A673 (cell line): ENCODE measurements at regions not wholly inside any gene's neighbourhood (a gene's known extent, or its start where the extent isn't known, plus 50 kb on each side); places are given as distances from the start of the nearest gene placed in this dataset.

Source experiments
- BruUV-seq: library from RNA; stranded (reverse); fragments of 400-500 nt; replicated peaks from 2 replicates; lab custom pipeline; 2021; lab: Mats Ljungman, UMichigan
- CTCF ChIA-PET: fragments of 300-600 bp; sonication (Branson Sonifier 250); formaldehyde crosslinking; loops from one replicate; lab custom pipeline; 2022; ENCODE audit warnings: antibody characterized with exemption; lab: Charles Lee
- POLR2A ChIA-PET: fragments of 300-600 bp; sonication (Branson Sonifier 250); formaldehyde crosslinking; loops from one replicate; lab custom pipeline; 2022; ENCODE audit warnings: antibody characterized with exemption; ENCODE audit not compliant: low non-redundant PET; lab: Charles Lee
- DNase-seq: peaks from one replicate; pipeline ENCODE4 v3.0.0-alpha.2; 2015; ENCODE audit warnings: low spot score
- H3K27ac ChIP-seq: fragments of 200-600 bp; sonication (generic); 2 replicates; pipeline ENCODE4 v1.5.1; 2016; ENCODE audit warnings: mixed run types, low read depth, mild to moderate bottlenecking, mixed read lengths, antibody characterized with exemption, low read length; ENCODE audit not compliant: poor library complexity, severe bottlenecking
- H3K27me3 ChIP-seq: fragments of 200-600 bp; sonication (generic); replicated peaks from 2 replicates; pipeline ENCODE4 v1.6.1; 2017; ENCODE audit warnings: mixed run types, low read depth, mild to moderate bottlenecking, mixed read lengths, antibody characterized with exemption, low read length; ENCODE audit not compliant: insufficient read depth, poor library complexity
- H3K36me3 ChIP-seq: fragments of 200-600 bp; sonication (generic); 2 replicates; pipeline ENCODE4 v1.6.1; 2016; ENCODE audit warnings: mixed run types, mild to moderate bottlenecking, mixed read lengths, antibody characterized with exemption, low read length; ENCODE audit not compliant: insufficient read depth, poor library complexity, severe bottlenecking
- H3K4me1 ChIP-seq: fragments of 200-600 bp; sonication (generic); 2 replicates; pipeline ENCODE4 v1.6.1; 2017; ENCODE audit warnings: mixed run types, mild to moderate bottlenecking, mixed read lengths, antibody characterized with exemption, low read length; ENCODE audit not compliant: insufficient read depth, poor library complexity, severe bottlenecking
- H3K4me3 ChIP-seq: fragments of 200-600 bp; sonication (generic); 2 replicates; pipeline ENCODE4 v1.5.1; 2016; ENCODE audit warnings: low read depth, mixed run types, mild to moderate bottlenecking, mixed read lengths, low read length; ENCODE audit not compliant: poor library complexity, severe bottlenecking
- H3K9me3 ChIP-seq: fragments of 200-600 bp; sonication (generic); 2 replicates; pipeline ENCODE4 v1.6.1; 2016; ENCODE audit warnings: mixed run types, low read depth, mild to moderate bottlenecking, mixed read lengths, antibody characterized with exemption, low read length; ENCODE audit not compliant: poor library complexity, severe bottlenecking
- CTCF ChIP-seq: fragments of 300-800, 200-600 bp; sonication (generic); conservative IDR thresholded peaks from 2 replicates; pipeline ENCODE4 v1.5.1; 2017; ENCODE audit warnings: low read depth, mild to moderate bottlenecking, antibody characterized with exemption, low read length, moderate library complexity, mixed read lengths
- EZH2 ChIP-seq: fragments of 200-600 bp; sonication (generic); IDR thresholded peaks from 2 replicates; pipeline ENCODE4 v1.6.1; 2017; ENCODE audit warnings: borderline replicate concordance, low read depth, mild to moderate bottlenecking, mixed read lengths, antibody characterized with exemption, low read length; ENCODE audit not compliant: poor library complexity, severe bottlenecking
- intact Hi-C: fragments of 100-400 bp; cut with micrococcal nuclease; formaldehyde crosslinking; loops from one replicate; pipeline ENCODE4 v1.10.0; 2022; ENCODE audit not compliant: unreplicated experiment

GRCh38 chr9:32255026-32255425 lies 129.4 kb upstream of the ACO1 start:
- CTCF ChIA-PET, result no interaction called here
- no peak for DNase-seq
- H3K9me3 ChIP-seq, result no peaks in the 10 kb centered on the region
- no peak for TF ChIP-seq CTCF
- no peak for TF ChIP-seq EZH2
- H3K4me1 ChIP-seq, result no peaks in the 10 kb centered on the region
- H3K27ac ChIP-seq, result no peak overlapping the region
- POLR2A ChIA-PET, result no interaction called here
- intact Hi-C loops, result loop anchor here (10.0 kb wide), 1 partner anchor 110 kb away; no protein-coding TSS in a partner anchor
- no peaks in the 10 kb centered on the region for H3K36me3 ChIP-seq
- no peaks in the 10 kb centered on the region for H3K27me3 ChIP-seq
- no peak overlapping the region for H3K4me3 ChIP-seq
- no TSS peak for BruUV-seq

- TF ChIP-seq CTCF, result no peak
- no peak for TF ChIP-seq EZH2
- no peaks in the 10 kb centered on the region for H3K9me3 ChIP-seq
- no peak overlapping the region for H3K27ac ChIP-seq
- H3K27me3 ChIP-seq, result no peaks in the 10 kb centered on the region
- ChIA-PET POLR2A (no interaction called here), CTCF (no interaction called here)
- H3K36me3 ChIP-seq, result no peaks in the 10 kb centered on the region
- H3K4me3 ChIP-seq, result no peak overlapping the region
- intact Hi-C loops, result loop anchor here (10.0 kb wide), 1 partner anchor 114 kb away; no protein-coding TSS in a partner anchor
- DNase-seq, result no peak
- no peaks in the 10 kb centered on the region for H3K4me1 ChIP-seq
- no TSS peak for BruUV-seq
Measured at GRCh38 chr9:32258482-32258881, 126.0 kb upstream of the ACO1 start.

- no peaks in the 10 kb centered on the region for H3K9me3 ChIP-seq
- no peak overlapping the region for H3K4me3 ChIP-seq
- no peak for DNase-seq
- no peaks in the 10 kb centered on the region for H3K27me3 ChIP-seq
- intact Hi-C loops, result loop anchor here (10.0 kb wide), 1 partner anchor 64 kb away; no protein-coding TSS in a partner anchor
- BruUV-seq, result no TSS peak
- ChIA-PET CTCF (no interaction called here), POLR2A (no interaction called here)
- TF ChIP-seq EZH2, result no peak
- no peak for TF ChIP-seq CTCF
- no peaks in the 10 kb centered on the region for H3K4me1 ChIP-seq
- no peak overlapping the region for H3K27ac ChIP-seq
- H3K36me3 ChIP-seq, result no peaks in the 10 kb centered on the region
Measured at GRCh38 chr9:32260151-32260862, 124.1 kb upstream of the ACO1 start.
